Mucosa of gallbladder (tissue), 1 donor: ENCODE measurements at regions not wholly inside any gene's neighbourhood (a gene's known extent, or its start where the extent isn't known, plus 50 kb on each side); places are given as distances from the start of the nearest gene placed in this dataset.

Experiments used
- DNase-seq: peaks from one replicate; pipeline ENCODE4 v3.0.0-alpha.2; 2020; ENCODE audit warnings: low spot score
- donor health status: DM: no; HTN: no; CAD: no.

- no peak for DNase-seq
These were observed 235.1 kb upstream of the PRR16 start for GRCh38 chr5:120229036-120229435.

- DNase-seq = no peak
These were observed 232.5 kb upstream of the PRR16 start for GRCh38 chr5:120231563-120231962.

GRCh38 chr5:120236360-120236759 lies 227.7 kb upstream of the PRR16 start:
- no peak for DNase-seq

DNA sequence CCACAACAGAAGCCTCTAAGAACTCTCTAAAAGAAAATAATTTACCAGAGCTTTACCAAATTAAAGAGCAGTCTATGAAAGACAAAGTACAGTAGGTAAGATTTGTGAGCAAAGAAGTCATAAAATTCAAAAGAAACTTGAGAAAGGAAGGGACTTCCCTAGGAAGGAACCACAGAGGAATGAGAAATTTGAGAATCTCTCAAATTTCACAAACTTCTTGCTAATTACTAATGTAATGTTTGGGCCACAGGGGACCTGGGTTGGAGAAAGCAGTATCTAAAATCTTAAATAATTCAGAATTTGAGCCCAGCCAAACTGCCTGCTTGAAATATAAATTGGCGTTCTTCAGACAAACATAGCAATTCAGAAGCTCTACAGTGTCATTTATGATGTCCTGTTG lies 225.0 kb upstream of the PRR16 start:
- DNase-seq = no peak

DNA sequence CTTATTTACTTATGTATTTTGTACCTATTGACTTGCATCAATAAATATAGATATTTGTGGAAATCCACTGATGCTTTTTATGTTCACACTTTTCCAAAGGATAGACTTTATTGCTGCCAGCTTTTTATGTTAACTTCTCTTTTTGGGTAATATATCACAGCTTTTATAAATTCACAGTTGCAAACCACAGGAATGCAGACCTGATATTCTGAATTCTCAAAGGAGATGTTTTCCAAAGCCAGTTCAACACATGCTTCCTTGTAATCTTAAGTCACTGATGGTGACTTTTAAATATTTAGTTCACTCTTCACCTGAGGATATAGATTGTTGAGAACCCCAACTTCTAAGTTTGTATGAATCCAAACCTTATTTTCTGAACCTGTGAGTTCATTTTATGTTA lies 223.4 kb upstream of the PRR16 start:
- no peak for DNase-seq

DNA sequence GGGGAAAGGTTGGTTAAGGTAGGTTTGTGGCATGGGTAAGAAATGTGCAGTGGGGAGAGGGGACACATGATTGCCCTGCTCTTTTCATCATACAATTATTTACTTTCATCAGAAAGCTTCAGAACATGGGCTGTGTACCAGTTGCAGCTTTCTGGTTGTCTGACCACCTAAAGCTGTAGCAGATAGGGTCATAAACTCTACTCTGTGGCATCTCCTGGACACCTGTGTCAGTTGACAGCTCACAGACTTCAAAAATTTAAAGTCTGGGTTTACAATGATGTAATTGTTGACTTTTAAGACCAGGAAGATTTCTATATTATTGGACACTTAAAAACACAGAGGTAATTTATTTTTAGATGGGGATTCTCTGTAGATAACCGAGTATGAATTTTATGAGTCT lies 222.7 kb upstream of the PRR16 start:
- DNase-seq = no peak

GRCh38 chr5:120251898-120252297 lies 212.2 kb upstream of the PRR16 start:
- no peak for DNase-seq

DNA sequence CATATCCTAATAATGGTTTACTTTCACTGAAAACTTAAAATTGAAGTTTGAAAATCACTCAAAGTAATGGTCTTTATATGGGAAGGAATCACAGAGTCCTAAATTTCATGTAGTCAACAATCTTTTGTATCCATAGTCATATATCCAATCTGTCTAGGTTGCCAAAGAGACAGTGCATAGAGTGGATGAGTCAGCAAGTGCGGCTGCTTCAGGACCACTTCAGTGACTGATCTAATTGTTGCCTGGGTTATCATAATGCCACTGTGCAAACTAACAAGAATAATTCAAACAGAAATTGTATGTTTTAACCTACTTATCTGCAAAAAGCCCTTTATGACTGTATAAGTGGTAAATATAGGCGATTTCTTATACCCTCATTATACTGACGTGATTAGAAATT lies 211.3 kb upstream of the PRR16 start:
- no peak for DNase-seq

- DNase-seq = no peak
These were observed 209.7 kb upstream of the PRR16 start for GRCh38 chr5:120254385-120254784.

- DNase-seq = no peak
These were observed 208.9 kb upstream of the PRR16 start for GRCh38 chr5:120255214-120255613.

DNA sequence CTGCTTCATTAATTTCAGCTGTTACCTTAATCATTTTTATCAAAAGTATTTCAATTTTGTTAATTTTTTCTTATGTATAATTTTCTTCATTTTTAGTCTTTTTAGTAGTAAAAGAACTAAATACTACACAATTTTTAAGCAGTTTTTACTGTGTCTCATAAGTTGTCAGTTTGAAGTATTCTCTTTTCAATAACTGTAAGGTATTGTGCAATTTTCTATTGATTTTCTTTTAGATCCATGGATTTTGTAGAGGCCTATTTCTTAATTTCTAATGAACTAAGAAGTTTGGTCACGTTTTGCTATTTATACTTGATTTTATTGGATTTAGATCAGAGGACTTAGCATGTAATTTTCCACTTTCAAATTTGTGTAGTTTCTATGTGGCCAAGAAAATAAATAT lies 207.7 kb upstream of the PRR16 start:
- no peak for DNase-seq

GRCh38 chr5:120257358-120257971 lies 206.6 kb upstream of the PRR16 start:
- DNase-seq = no peak

DNA sequence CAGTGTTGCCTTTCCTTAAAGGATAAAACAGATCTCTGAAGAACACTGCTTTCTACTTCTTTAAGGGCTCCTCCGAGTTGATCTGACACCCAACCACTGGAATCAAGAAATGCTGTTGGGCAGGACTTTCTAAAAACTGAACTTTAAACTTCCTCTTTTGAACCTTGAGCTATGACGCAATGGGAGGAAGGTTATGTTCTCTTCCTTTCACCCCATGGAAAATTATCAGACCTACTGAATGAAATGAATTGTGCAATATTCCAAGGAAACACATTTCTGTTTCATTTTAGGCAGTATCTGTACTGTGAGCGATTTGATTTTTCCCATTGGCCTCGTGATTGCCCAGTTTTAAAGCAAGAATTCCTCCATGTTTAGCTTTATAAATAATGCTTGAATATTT lies 206.0 kb upstream of the PRR16 start:
- no peak for DNase-seq

- DNase-seq = no peak
These were observed 203.4 kb upstream of the PRR16 start for GRCh38 chr5:120260651-120261050.

- DNase-seq = no peak
These were observed 193.6 kb upstream of the PRR16 start for GRCh38 chr5:120270498-120270897.

GRCh38 chr5:120293796-120294195 lies 170.3 kb upstream of the PRR16 start:
- DNase-seq = no peak

GRCh38 chr5:120297616-120298015 lies 166.5 kb upstream of the PRR16 start:
- DNase-seq = no peak

GRCh38 chr5:120298981-120299380 lies 165.1 kb upstream of the PRR16 start:
- DNase-seq = no peak

DNA sequence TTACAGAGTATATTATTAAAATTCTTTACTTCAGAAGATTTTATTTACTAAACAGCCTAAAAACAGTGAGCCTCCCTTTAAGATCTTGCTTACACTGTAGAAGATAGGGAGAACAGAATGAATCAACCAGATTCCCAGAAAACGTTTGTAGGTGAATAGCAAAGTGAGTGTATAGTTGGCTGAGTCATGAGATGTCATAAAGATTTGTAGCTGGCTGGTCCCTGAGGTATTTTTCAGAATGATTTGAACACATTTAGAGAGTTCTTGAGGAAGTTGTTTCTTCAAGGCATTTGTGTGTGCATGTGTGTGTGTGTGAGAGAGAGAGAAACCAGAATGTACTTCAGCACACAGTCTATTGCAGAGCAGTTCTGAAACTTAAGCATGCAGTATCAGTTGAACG lies 159.4 kb upstream of the PRR16 start:
- DNase-seq = no peak

DNA sequence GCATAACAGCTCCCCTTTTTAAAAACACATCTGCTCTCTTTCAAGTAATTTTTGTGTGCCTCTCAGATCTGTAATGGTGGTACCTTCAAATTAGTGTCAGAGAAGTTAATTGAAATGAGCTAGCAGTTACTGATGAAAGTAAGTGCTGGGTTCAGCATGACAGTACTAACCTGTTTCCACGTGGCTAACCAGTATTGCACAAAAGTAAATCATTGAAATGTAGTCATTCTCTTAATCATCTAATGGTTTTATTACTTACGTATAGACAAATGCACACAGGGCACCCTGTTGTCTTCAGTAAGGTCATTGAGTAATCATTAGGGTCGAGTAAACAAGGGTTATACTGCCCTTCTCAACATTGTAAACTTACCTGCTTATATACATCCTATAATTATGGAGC lies 157.8 kb upstream of the PRR16 start:
- DNase-seq = no peak

DNA sequence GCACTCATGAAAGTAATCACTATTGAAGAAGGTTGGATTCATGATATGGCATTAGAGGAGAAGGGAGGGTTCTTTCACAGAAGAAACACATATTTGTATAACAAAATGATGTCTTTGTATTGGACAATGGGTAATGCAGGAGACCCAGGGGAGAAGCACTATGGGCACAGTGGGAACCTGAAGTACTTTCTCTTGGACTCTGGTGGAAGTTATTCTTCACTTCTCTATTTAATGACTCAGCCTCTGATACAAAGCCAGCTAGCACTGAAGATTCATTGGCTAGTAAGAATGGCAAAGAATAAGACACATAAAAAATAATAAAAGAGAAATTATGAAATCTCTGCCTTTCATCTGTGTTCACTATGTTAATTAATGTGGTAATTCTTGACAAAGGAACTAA lies 149.9 kb upstream of the PRR16 start:
- DNase-seq = no peak

DNA sequence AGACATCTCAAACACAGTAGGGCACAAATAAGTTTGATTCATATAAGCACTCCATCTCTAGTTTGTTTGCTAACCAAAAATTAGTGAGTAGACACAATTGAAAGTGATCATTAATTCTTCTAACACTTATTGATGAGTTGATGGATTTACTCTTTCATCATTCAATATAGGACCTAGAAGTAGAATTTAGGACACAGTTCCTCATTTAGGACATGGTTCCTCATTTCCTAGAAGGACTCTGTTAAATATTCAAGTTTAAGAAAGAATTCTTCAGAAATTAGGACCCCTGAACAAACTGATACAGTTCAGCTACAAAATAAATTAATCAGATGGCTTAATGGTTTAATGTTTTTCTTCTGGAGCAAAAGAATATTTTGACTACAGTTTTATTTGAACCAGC lies 143.5 kb upstream of the PRR16 start:
- DNase-seq = no peak

GRCh38 chr5:120326651-120327050 lies 137.4 kb upstream of the PRR16 start:
- no peak for DNase-seq

- DNase-seq = no peak
These were observed 136.9 kb upstream of the PRR16 start for GRCh38 chr5:120327180-120327579.

DNA sequence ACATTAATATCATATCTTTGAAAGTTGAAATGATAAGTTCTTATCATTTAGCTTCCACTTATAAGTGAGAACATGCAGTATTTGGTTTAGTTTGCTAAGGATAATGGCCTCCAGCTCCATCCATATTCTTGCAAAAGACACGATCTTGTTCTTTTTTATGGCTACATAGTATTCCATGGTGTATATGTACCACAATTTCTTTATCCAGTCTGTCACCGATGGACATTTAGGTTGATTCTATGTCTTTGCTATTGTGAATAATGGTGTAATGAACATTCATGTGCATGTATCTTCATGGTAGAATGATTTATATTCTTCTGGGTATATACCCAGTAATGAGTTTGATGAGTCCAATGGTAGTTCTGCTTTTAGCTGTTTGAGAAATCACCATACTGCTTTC lies 135.0 kb upstream of the PRR16 start:
- DNase-seq = no peak
